IMR-90 (cell line): ENCODE measurements at regions not wholly inside any gene's neighbourhood (a gene's known extent, or its start where the extent isn't known, plus 50 kb on each side); places are given as distances from the start of the nearest gene placed in this dataset.
A peak's percentile ranks its signal among the peaks of the same experiment; 100 is the strongest.

Source experiments
- ATAC-seq: fragments of 200-7000 bp; cut with Tn5 transposase; 2 replicates; pipeline ENCODE4 v1.9.1; 2020; ENCODE audit warnings: low read depth, mild to moderate bottlenecking, moderate library complexity
- BruUV-seq: library from RNA; stranded (reverse); fragments of 400-500 nt; replicated peaks from 2 replicates; lab custom pipeline; 2021; lab: Mats Ljungman, UMichigan
- CTCF ChIA-PET: fragments of 300-600 bp; formaldehyde crosslinking; extraction: SDS; loops from one replicate; lab custom pipeline; 2021; ENCODE audit warnings: antibody characterized with exemption; lab: Yijun Ruan, JAX
- POLR2A ChIA-PET: fragments of 300-600 bp; sonication (Branson Sonifier 250); formaldehyde crosslinking; loops from one replicate; lab custom pipeline; 2022; ENCODE audit warnings: antibody characterized with exemption; ENCODE audit not compliant: unreplicated experiment; lab: Charles Lee
- DNase-seq: peaks from one replicate; pipeline ENCODE4 v3.0.0; 2013
- H2AFZ ChIP-seq: replicated peaks from 2 replicates; pipeline ENCODE3; 2013; ENCODE audit warnings: low read length, mild to moderate bottlenecking; ENCODE audit not compliant: poor library complexity
- H2AK5ac ChIP-seq: 2 replicates; pipeline ENCODE4 v1.6.1; 2013; ENCODE audit warnings: low read depth, low read length, inconsistent platforms
- H2AK9ac ChIP-seq: replicated peaks from 2 replicates; pipeline ENCODE3; 2013; ENCODE audit warnings: mild to moderate bottlenecking, low read depth, low read length, moderate library complexity; ENCODE audit not compliant: poor library complexity
- H2BK120ac ChIP-seq: 2 replicates; pipeline ENCODE4 v1.6.1; 2013; ENCODE audit warnings: low read depth, low read length, inconsistent platforms
- H2BK15ac ChIP-seq: 3 replicates; pipeline ENCODE4 v1.6.1; 2013; ENCODE audit warnings: low read depth, low read length, inconsistent platforms
- H2BK20ac ChIP-seq: 2 replicates; pipeline ENCODE4 v1.6.1; 2013; ENCODE audit warnings: low read depth, mild to moderate bottlenecking, inconsistent platforms, low read length, moderate library complexity
- H2BK5ac ChIP-seq: 2 replicates; pipeline ENCODE4 v1.6.1; 2013; ENCODE audit warnings: mild to moderate bottlenecking, low read depth, low read length, inconsistent platforms; ENCODE audit not compliant: poor library complexity, severe bottlenecking
- H3K14ac ChIP-seq: replicated peaks from 2 replicates; pipeline ENCODE4 v1.6.1; 2013; ENCODE audit warnings: low read depth, low read length, inconsistent platforms
- H3K18ac ChIP-seq: 2 replicates; pipeline ENCODE4 v1.6.1; 2013; ENCODE audit warnings: low read depth, low read length, control low read depth
- H3K23ac ChIP-seq: 2 replicates; pipeline ENCODE4 v1.6.1; 2013; ENCODE audit warnings: low read depth, low read length, inconsistent platforms
- H3K27ac ChIP-seq: 2 replicates; pipeline ENCODE4 v1.5.1; 2013; ENCODE audit warnings: mild to moderate bottlenecking, control low read depth, low read length; ENCODE audit not compliant: insufficient read depth
- H3K27me3 ChIP-seq: 2 replicates; pipeline ENCODE4 v1.6.1; 2013; ENCODE audit warnings: low read length; ENCODE audit not compliant: control insufficient read depth, insufficient read depth
- H3K36me3 ChIP-seq: 2 replicates; pipeline ENCODE4 v1.6.1; 2013; ENCODE audit warnings: low read length, mixed read lengths; ENCODE audit not compliant: control insufficient read depth, insufficient read depth
- H3K4ac ChIP-seq: 2 replicates; pipeline ENCODE4 v1.6.1; 2013; ENCODE audit warnings: low read depth, low read length, inconsistent platforms
- H3K4me1 ChIP-seq: 2 replicates; pipeline ENCODE4 v1.6.1; 2013; ENCODE audit warnings: low read length, mixed read lengths; ENCODE audit not compliant: control insufficient read depth, insufficient read depth
- H3K4me2 ChIP-seq: 2 replicates; pipeline ENCODE4 v1.6.1; 2013; ENCODE audit warnings: low read depth, mild to moderate bottlenecking, control low read depth, low read length, moderate library complexity
- H3K4me3 ChIP-seq: 2 replicates; pipeline ENCODE4 v1.5.1; 2013; ENCODE audit warnings: low read depth, mild to moderate bottlenecking, control low read depth, low read length, moderate library complexity; ENCODE audit not compliant: insufficient read depth
- H3K56ac ChIP-seq: 2 replicates; pipeline ENCODE4 v1.6.1; 2013; ENCODE audit warnings: low read length, inconsistent platforms; ENCODE audit not compliant: insufficient read depth; ENCODE audit errors: extremely low read depth
- H3K79me1 ChIP-seq, 2 experiments: 2 replicates each; pipeline ENCODE4 v1.6.1; 2013; ENCODE audit warnings: low read length in 2 of 2, inconsistent platforms in 1 of 2, low read depth in 1 of 2
- H3K9ac ChIP-seq: 2 replicates; pipeline ENCODE4 v1.6.1; 2013; ENCODE audit warnings: low read depth, low read length, control low read depth
- H3K9me1 ChIP-seq: 2 replicates; pipeline ENCODE4 v1.6.1; 2013; ENCODE audit warnings: low read length, inconsistent platforms; ENCODE audit not compliant: insufficient read depth
- H3K9me3 ChIP-seq: 2 replicates; pipeline ENCODE4 v1.6.1; 2013; ENCODE audit warnings: low read length; ENCODE audit not compliant: control insufficient read depth, insufficient read depth
- H4K20me1 ChIP-seq: 2 replicates; pipeline ENCODE4 v1.6.1; 2013; ENCODE audit warnings: low read length, inconsistent platforms; ENCODE audit not compliant: insufficient read depth
- H4K5ac ChIP-seq: 2 replicates; pipeline ENCODE4 v1.6.1; 2013; ENCODE audit warnings: mild to moderate bottlenecking, low read depth, low read length, control low read depth
- H4K8ac ChIP-seq, 2 experiments: 2 replicates each; pipeline ENCODE4 v1.6.1; 2013; ENCODE audit warnings: low read depth in 2 of 2, low read length in 2 of 2, control low read depth in 1 of 2, inconsistent platforms in 1 of 2
- H4K91ac ChIP-seq: 2 replicates; pipeline ENCODE4 v1.6.1; 2013; ENCODE audit warnings: low read depth, low read length, inconsistent platforms; ENCODE audit not compliant: insufficient read depth
- BHLHE40 ChIP-seq: fragments of 150-350 bp; IDR thresholded peaks from 2 replicates; pipeline ENCODE4 v1.6.1; 2016; ENCODE audit warnings: mild to moderate bottlenecking, low read depth, low read length
- CEBPB ChIP-seq: IDR thresholded peaks from 2 replicates; pipeline ENCODE4 v1.6.1; 2012; ENCODE audit warnings: low read depth, low read length, improper control_type of control experiment
- CHD1 ChIP-seq: IDR thresholded peaks from 2 replicates; pipeline ENCODE4 v1.6.1; 2012; ENCODE audit warnings: low read depth, low read length, improper control_type of control experiment
- CTCF ChIP-seq: conservative IDR thresholded peaks from 2 replicates; pipeline ENCODE4 v1.5.1; 2012; ENCODE audit warnings: mild to moderate bottlenecking, low read depth, low read length, improper control_type of control experiment
- ELK1 ChIP-seq: fragments of 150-350 bp; IDR thresholded peaks from 2 replicates; pipeline ENCODE4 v1.6.1; 2016; ENCODE audit warnings: low read depth, mild to moderate bottlenecking, low read length, moderate library complexity, borderline replicate concordance
- FOS ChIP-seq: fragments of 150-350 bp; IDR thresholded peaks from 2 replicates; pipeline ENCODE4 v1.6.1; 2016; ENCODE audit warnings: low read depth, low read length
- MAFK ChIP-seq: IDR thresholded peaks from 2 replicates; pipeline ENCODE4 v1.6.1; 2012; ENCODE audit warnings: low read depth, low read length, improper control_type of control experiment
- MAZ ChIP-seq: IDR thresholded peaks from 2 replicates; pipeline ENCODE4 v1.6.1; 2012; ENCODE audit warnings: low read depth, mild to moderate bottlenecking, low read length, improper control_type of control experiment, moderate library complexity, borderline replicate concordance
- MXI1 ChIP-seq: IDR thresholded peaks from 2 replicates; pipeline ENCODE4 v1.6.1; 2012; ENCODE audit warnings: low read depth, mild to moderate bottlenecking, low read length, moderate library complexity, borderline replicate concordance
- NFE2L2 ChIP-seq: fragments of 150-350 bp; IDR thresholded peaks from 2 replicates; pipeline ENCODE4 v1.6.1; 2016; ENCODE audit warnings: low read depth, mild to moderate bottlenecking, low read length
- POLR2A ChIP-seq: IDR thresholded peaks from 2 replicates; pipeline ENCODE4 v1.6.1; 2012; ENCODE audit warnings: mild to moderate bottlenecking, low read depth, low read length
- RAD21 ChIP-seq: IDR thresholded peaks from 2 replicates; pipeline ENCODE4 v1.6.1; 2012; ENCODE audit warnings: low read length, improper control_type of control experiment
- RCOR1 ChIP-seq: IDR thresholded peaks from 2 replicates; pipeline ENCODE4 v1.6.1; 2012; ENCODE audit warnings: mild to moderate bottlenecking, low read length, improper control_type of control experiment; ENCODE audit not compliant: insufficient replicate concordance
- RFX5 ChIP-seq: IDR thresholded peaks from 2 replicates; pipeline ENCODE4 v1.8.0; 2012; ENCODE audit warnings: low read depth, mild to moderate bottlenecking, low read length, moderate library complexity
- SMC3 ChIP-seq: fragments of 150-350 bp; IDR thresholded peaks from 2 replicates; pipeline ENCODE4 v1.6.1; 2016; ENCODE audit warnings: low read depth, mild to moderate bottlenecking, antibody characterized with exemption, low read length, moderate library complexity
- USF2 ChIP-seq: fragments of 150-350 bp; IDR thresholded peaks from 2 replicates; pipeline ENCODE4 v1.6.1; 2017; ENCODE audit warnings: mild to moderate bottlenecking, antibody characterized with exemption, low read length, low read depth
- WGBS, 2 experiments: methylation state at CpG; one replicate each; pipeline versions ENCODE4 v1.1.5 to v1.1.7; 2013; ENCODE audit warnings: missing lambda C conversion rate in 2 of 2; ENCODE audit not compliant: insufficient read length in 1 of 2; ENCODE audit errors: extremely low coverage in 2 of 2; 5-methylcytosine and 5-hydroxymethylcytosine counted together
- dilution Hi-C: fragments of 300-500 bp; cut with HindIII; formaldehyde crosslinking; loops from one replicate; pipeline ENCODE4 v1.14.3; 2018; ENCODE audit warnings: low sequenced_read_pairs; ENCODE audit not compliant: unreplicated experiment
- in situ Hi-C: fragments of 300-500 bp; cut with MboI; formaldehyde crosslinking; loops from 3 replicates; pipeline ENCODE4 v1.14.3; 2019; ENCODE audit warnings: low sequenced_read_pairs, inconsistent platforms, mixed read lengths
- intact Hi-C: fragments of 100-400 bp; cut with micrococcal nuclease; formaldehyde crosslinking; loops from 2 replicates; pipeline ENCODE4 v1.10.0; 2022

GRCh38 chr13:53250272-53250875, 221.8 kb downstream of the OLFM4 start:
- Histone ChIP-seq H2BK5ac (no peak overlapping the region), H3K4ac (no peak overlapping the region), H3K9me3 (no peaks in the 10 kb centered on the region), H4K20me1 (no peaks in the 10 kb centered on the region), H4K8ac (no peak overlapping the region), H3K9me1 (no peaks in the 10 kb centered on the region), H3K56ac (no peak overlapping the region), H2AFZ (no peak overlapping the region), H2BK120ac (no peak overlapping the region), H2AK9ac (no peak overlapping the region), H3K27ac (no peak overlapping the region), H3K4me1 (no peaks in the 10 kb centered on the region), H3K14ac (no peak overlapping the region), H3K9ac (no peak overlapping the region), H3K4me3 (no peak overlapping the region), H2BK15ac (no peak overlapping the region), H3K18ac (no peak overlapping the region), H3K79me1 (no peaks in the 10 kb centered on the region), H2BK20ac (no peak overlapping the region), H3K23ac (no peak overlapping the region), H4K5ac (no peak overlapping the region), H3K36me3 (no peaks in the 10 kb centered on the region), H3K4me2 (no peak overlapping the region), H2AK5ac (no peak overlapping the region), H3K27me3 (no peaks in the 10 kb centered on the region), H4K91ac (no peak overlapping the region)
- dilution Hi-C loops (no loop called here), intact Hi-C loops (no loop called here), in situ Hi-C loops (no loop called here)
- CTCF ChIA-PET: interaction anchor here (0.6 to 2.4 kb wide), 10 partner anchors 11 to 928 kb away, joined by 3 to 11 read pairs (median 4); no protein-coding TSS in a partner anchor
- TF ChIP-seq RCOR1 (no peak), MAZ (no peak), SMC3 (peak; percentile 42), RFX5 (no peak), CEBPB (no peak), POLR2A (no peak), CTCF (peak; percentile 79), FOS (no peak), RAD21 (peak; percentile 61), BHLHE40 (no peak), ELK1 (no peak), USF2 (no peak), CHD1 (no peak), NFE2L2 (no peak), MXI1 (no peak), MAFK (no peak)
- no CpG with 5 or more reads among the region's 6 CpGs for WGBS, 2 experiments
- DNase-seq: peak; percentile 72
- peak; percentile 88 for ATAC-seq
- POLR2A ChIA-PET: no interaction called here
- no TSS peak for BruUV-seq
